Posterior vena cava (tissue), 2 donors: ENCODE measurements at regions not wholly inside any gene's neighbourhood (a gene's known extent, or its start where the extent isn't known, plus 50 kb on each side); places are given as distances from the start of the nearest gene placed in this dataset.

Experiments
- DNase-seq: peaks from one replicate; pipeline ENCODE4 v3.0.0-alpha.2; 2020; ENCODE audit warnings: low spot score
- intact Hi-C, 2 donors: fragments of 100-400 bp; cut with DNase I; formaldehyde crosslinking; loops; one replicate each; pipeline versions ENCODE4 v1.14.1 to v1.14.2; 2022 to 2023
- donor health status: DM: yes; HTN: yes; CAD: no.
- donor health status: DM: yes; HTN: yes; CAD: no.

- intact Hi-C loops: no loop called here
- DNase-seq: no peak
Observed at GRCh38 chr9:1383899-1384455, 333.8 kb downstream of the DMRT2 start.

DNA sequence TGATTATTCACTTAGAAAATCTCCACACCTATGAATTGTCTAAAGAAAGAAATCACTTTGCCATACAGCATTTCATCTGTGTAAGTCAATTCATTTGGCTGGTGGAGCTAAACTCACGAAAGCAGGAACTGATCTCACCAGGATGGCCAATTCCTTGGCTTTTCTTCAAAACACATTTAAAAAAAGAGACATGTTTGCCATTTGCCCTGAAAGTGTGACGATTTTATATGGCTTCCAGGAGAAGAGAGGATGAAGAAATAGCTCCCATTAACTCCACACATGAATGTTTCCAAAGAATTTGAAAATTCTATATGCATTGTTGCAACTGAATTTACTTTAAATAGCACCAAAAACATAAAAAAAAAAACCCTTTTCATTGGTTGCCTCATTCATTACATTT is 334.7 kb downstream of the DMRT2 start:
- intact Hi-C loops: no loop called here
- DNase-seq: no peak

DNA sequence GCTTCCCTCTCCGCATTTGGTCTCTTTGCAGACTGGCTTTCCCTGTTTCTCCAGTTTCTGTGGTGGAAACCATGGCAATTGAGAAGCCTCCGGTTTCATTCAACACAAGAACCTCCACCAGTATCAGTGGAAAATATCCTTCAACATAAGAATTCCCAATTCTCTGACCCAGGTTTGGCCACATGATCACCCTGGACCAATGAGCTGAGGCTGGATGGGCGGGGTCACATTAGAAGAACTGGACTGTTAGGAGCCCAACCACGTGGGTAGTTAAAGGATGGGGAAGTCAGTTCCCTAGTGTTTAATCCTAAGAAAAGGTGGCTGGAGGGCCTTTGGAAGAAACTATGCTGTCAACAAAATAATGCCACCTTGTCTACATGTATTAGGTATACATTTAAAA is 336.3 kb downstream of the DMRT2 start:
- intact Hi-C loops: no loop called here
- no peak for DNase-seq

DNA sequence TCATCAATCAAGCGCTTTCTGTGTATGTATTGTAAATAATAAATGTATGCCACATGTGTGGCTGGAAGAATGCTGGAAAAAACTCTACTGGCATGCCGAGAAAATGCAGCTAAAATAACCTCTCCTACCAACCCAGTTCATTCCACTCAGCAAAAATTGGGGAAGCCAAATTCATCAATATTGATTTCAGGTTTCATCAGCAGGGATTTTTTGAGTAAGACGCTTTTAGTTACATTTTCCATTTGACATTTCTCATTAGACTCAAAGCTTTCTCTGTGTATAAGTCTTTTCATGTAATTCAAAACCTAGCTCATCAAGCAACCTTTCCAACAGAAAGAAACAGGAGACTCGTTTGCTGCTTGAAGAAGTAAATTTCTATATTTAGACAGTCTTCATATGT is 338.1 kb downstream of the DMRT2 start:
- DNase-seq: no peak
- intact Hi-C loops: no loop called here

DNA sequence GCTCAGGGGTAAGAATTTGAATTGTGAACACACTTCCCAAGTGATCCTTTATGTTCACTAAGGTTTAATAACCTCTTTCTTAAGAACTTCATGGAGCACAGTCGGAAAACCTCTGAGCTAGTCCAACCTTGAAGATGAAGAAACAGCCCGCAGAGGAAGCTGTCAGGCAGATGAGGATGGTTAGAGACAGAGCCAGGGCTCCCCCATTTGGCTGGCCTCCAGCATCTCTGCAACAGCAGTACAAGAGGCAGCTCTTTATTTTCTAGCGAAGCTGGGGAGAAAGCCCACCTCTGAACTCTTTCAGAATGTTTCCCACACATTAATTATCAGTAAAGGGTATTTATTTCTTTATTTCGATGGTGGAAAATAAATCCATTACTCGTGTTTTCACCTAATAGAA is 350.8 kb downstream of the DMRT2 start:
- intact Hi-C loops: no loop called here

DNA sequence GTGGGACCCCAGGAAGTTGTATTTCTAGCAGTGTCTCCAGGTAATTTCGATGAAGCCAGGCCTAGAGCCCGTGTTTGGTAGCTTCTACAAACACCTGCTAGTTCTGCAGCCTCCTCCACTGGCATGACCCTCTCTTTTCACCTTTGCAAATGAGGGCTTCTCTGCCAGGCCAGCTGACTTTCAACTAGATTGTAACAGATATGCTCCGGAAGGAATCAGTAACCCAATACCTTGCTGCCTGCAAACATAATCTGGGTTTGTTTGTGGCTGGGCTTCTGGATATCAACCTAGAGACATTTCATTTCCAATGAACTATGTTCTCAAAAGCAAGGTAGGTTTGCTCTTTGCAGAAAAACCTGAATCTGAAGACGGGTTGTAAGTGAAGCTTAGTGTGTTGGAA is 354.8 kb downstream of the DMRT2 start:
- intact Hi-C loops: no loop called here
- no peak for DNase-seq

More for the DNA sequence above, 350.8 kb downstream of the DMRT2 start:
- DNase-seq: no peak

GRCh38 chr9:1411826-1412225 is 361.7 kb downstream of the DMRT2 start:
- no peak for DNase-seq
- intact Hi-C loops: no loop called here

DNA sequence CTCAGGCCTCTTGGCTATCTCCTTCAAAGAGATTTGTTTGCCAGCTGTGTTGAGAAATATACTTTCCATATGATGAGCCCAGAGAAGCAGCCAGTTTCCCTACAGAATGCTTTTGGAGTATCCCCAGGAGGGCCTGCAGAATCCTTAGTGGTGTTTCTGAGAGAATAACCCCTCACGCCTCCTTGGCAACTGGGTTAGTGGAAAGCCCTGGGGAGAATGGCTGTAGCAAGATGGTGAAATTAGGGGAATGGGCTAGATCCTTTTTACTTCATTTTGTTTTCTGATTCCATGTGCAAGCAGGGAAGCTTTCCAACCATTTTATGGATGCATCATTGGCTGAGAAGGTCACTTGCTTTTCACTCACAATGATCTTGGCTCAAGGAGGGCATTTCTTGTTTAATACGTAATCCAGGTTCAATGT is 364.6 kb downstream of the DMRT2 start:
- intact Hi-C loops: no loop called here
- no peak for DNase-seq

- intact Hi-C loops: no loop called here
Observed at GRCh38 chr9:1415146-1415545, 365.0 kb downstream of the DMRT2 start.

GRCh38 chr9:1416261-1416660 is 366.1 kb downstream of the DMRT2 start:
- intact Hi-C loops: no loop called here
- no peak for DNase-seq

More at GRCh38 chr9:1415146-1415545, 365.0 kb downstream of the DMRT2 start:
- DNase-seq: no peak

- no peak for DNase-seq
- intact Hi-C loops: no loop called here
Observed at GRCh38 chr9:1421436-1421835, 371.3 kb downstream of the DMRT2 start.

DNA sequence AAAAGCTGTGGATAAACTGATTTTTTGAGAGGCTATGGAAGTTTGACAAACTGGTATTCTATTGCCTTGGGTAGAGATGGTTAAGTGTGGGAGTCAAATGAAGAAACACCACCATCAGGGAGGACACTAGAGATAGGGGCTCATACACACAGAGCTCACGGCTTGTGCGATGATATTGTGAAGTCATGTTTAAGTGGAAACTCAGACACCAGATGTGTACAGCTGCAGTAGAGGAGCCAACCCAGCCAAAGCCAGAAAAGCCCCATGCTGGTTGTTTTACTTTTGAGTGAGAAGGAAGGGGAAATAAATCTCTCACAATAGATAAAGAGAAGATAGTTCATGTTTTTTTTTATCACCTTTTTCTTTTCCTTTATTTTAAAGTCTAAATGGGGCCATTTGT is 377.7 kb downstream of the DMRT2 start:
- intact Hi-C loops: no loop called here
- DNase-seq: no peak

GRCh38 chr9:1429297-1429696 is 379.1 kb downstream of the DMRT2 start:
- DNase-seq: no peak
- intact Hi-C loops: no loop called here

- intact Hi-C loops: no loop called here
- no peak for DNase-seq
Observed at GRCh38 chr9:1431461-1431860, 381.3 kb downstream of the DMRT2 start.

DNA sequence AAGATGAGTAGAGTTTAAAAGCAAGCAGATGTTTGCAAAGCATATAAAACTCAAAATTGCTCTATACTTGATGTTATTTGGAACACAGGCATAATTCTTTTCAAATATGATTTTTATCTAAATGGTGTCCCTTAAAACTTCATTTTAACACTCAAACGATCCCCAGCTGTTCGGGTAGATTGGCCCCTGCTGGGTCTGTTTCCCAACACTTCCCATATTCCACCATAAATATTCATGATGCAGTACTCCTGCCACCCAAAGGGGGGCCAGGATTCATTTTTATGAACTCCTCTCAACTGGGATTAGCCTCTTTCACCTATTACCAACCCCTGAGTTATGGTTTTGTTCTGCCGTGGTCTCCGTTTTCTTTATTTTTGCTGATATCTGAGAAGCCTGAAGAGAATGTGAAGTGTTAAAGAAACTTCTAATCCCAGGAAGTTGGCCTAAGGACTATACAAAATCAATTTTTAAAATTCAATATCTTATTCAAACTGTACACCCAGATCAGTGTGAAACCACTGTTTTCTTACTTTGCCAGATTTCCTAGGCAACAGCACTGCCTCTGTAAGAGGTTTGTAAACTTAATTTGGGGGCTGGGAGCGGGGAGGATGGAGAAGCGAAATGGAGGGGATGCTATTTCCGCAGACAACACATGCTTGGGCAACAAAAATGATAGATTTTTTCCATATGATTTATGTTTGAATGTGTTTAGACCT is 384.1 kb downstream of the DMRT2 start:
- intact Hi-C loops: no loop called here

DNA sequence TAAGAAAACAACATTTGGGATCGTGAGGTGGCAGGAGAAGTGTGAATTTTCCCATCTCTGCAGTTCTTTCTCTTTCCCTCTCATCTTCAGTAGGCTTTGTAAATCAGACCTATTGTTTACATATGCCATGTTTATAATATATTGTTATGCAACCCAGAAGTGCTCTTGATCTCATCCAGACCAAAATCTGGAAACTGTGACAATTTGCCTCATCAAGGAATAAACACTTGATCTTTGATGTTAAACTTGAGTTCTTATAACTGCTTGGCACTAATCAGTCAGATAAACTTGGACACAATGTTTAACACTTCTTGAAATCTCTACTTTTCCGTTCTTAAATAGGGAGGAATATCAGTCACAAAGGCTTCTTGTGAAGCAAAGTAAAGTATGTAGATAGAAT is 384.7 kb downstream of the DMRT2 start:
- intact Hi-C loops: no loop called here
- no peak for DNase-seq

More for the DNA sequence above, 384.1 kb downstream of the DMRT2 start:
- DNase-seq: no peak

GRCh38 chr9:1440256-1440655 is 390.1 kb downstream of the DMRT2 start:
- intact Hi-C loops: loop anchor here in 1 of 2 donors (5.0 kb wide), 1 partner anchor 1427 kb away; no protein-coding TSS in a partner anchor

DNA sequence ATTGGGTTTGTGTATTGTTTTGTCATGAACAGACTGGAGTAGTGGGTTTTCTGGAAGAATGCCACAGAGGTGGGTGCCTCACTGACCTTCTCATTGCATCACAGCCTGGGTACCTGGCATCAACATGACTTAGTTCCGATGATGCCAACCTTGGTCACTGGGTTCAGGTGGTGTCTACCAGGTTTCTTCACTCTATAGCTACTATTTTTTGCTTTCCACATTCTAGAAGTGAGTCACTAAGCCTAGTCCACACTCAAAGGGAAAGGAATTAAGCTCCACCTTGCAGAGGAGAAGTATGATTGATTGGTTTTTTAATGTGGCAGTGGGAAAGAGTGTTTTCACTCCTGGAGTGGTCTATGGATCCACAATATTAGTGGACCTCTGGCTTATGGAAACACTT is 391.9 kb downstream of the DMRT2 start:
- DNase-seq: no peak
- intact Hi-C loops: loop anchor here in 1 of 2 donors (5.0 kb wide), 1 partner anchor 1425 kb away; no protein-coding TSS in a partner anchor

More at GRCh38 chr9:1440256-1440655, 390.1 kb downstream of the DMRT2 start:
- no peak for DNase-seq

GRCh38 chr9:1443450-1443849 is 393.3 kb downstream of the DMRT2 start:
- DNase-seq: no peak
- intact Hi-C loops: loop anchor here in 1 of 2 donors (5.0 kb wide), 1 partner anchor 1424 kb away; no protein-coding TSS in a partner anchor

DNA sequence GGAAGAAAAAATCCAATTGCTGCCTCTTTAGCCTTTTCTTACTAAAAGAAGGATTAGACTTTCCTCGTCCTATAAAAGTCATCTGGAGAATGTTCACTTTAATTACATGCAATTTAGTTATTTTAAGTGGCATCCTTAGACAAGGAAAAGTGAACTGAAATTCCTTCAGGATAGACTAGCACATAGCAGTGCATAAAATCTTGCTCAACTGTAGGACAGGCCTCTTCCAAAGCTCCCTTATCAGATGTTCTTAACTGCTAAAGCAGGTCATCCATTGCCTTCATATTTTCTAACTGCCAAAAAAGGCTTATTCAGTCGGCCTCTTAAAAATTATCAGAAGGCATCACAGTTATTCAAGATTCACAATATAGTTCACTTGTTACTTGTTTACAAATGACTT is 396.5 kb downstream of the DMRT2 start:
- DNase-seq: no peak
- intact Hi-C loops: no loop called here

GRCh38 chr9:1453636-1454035 is 403.5 kb downstream of the DMRT2 start:
- intact Hi-C loops: no loop called here
- no peak for DNase-seq
